ENCODE measurements at regions not wholly inside any gene's neighbourhood (a gene's known extent, or its start where the extent isn't known, plus 50 kb on each side); places are given as distances from the start of the nearest gene placed in this dataset.

GRCh38 chr3:94269763-94270162, 206.9 kb downstream of the NSUN3 start:
- DNase-seq (ENCODE audit: low read depth, low spot score) = no peak
- Histone ChIP-seq H3K9me1 (ENCODE audit: control insufficient read depth, extremely low read depth, insufficient read depth, low read length) (no peaks in the 10 kb centered on the region), H3K4me2 (ENCODE audit: control insufficient read depth, extremely low read depth, insufficient read depth, low read depth, low read length) (no peak overlapping the region), H4K20me1 (ENCODE audit: control insufficient read depth, extremely low read depth, insufficient read depth, low read length) (no peaks in the 10 kb centered on the region), H3K4me3 (ENCODE audit: control insufficient read depth in 2 of 3, extremely low read depth in 1 of 3, insufficient read depth in 2 of 3, low read depth in 1 of 3, low read length in 3 of 3) (no peak overlapping the region), H3K4me1 (ENCODE audit: control insufficient read depth, extremely low read depth, insufficient read depth, low read length) (no peaks in the 10 kb centered on the region), H3K36me3 (ENCODE audit: control insufficient read depth in 2 of 2, extremely low read depth in 1 of 2, insufficient read depth in 2 of 2, low read length in 2 of 2) (no peaks in the 10 kb centered on the region), H2AFZ (ENCODE audit: control insufficient read depth, low read length) (no peak overlapping the region), H3K9ac (ENCODE audit: control insufficient read depth, extremely low read depth, insufficient read depth, low read length) (no peak overlapping the region), H3K27me3 (ENCODE audit: control insufficient read depth, extremely low read depth, insufficient read depth, low read length) (no peaks in the 10 kb centered on the region), H3K27ac (ENCODE audit: control insufficient read depth, insufficient read depth, low read length) (no peak overlapping the region), H3K79me2 (ENCODE audit: control insufficient read depth, insufficient read depth, low read length) (no peaks in the 10 kb centered on the region), H3K9me3 (ENCODE audit: control insufficient read depth, low read depth, low read length) (no peaks in the 10 kb centered on the region)
- FAIRE-seq = no peak
- dilution Hi-C loops (cut with MboI; ENCODE audit: extremely low pct_ligation_motif_present, low sequenced_read_pairs) = no loop called here
- TF ChIP-seq CTCF (optimal IDR thresholded peaks at IDR 0.05 in 1 of 3, IDR thresholded peaks at IDR 0.05 in 1 of 3, conservative IDR thresholded peaks at IDR 0.05 in 1 of 3; ENCODE audit: extremely low read depth in 1 of 3, insufficient read depth in 2 of 3, low read length in 3 of 3) (no peak), EZH2 (IDR thresholded peaks at IDR 0.05; ENCODE audit: low read length) (no peak)

- no peaks in the 10 kb centered on the region for H4K20me1 ChIP-seq (ENCODE audit: control insufficient read depth, extremely low read depth, insufficient read depth, low read length)
- H3K4me3 ChIP-seq (ENCODE audit: control insufficient read depth in 2 of 3, extremely low read depth in 1 of 3, insufficient read depth in 2 of 3, low read depth in 1 of 3, low read length in 3 of 3) = no peak overlapping the region
- no peak for FAIRE-seq
- dilution Hi-C loops (cut with MboI; ENCODE audit: extremely low pct_ligation_motif_present, low sequenced_read_pairs) = no loop called here
- H2AFZ ChIP-seq (ENCODE audit: control insufficient read depth, low read length) = no peak overlapping the region
- DNase-seq (ENCODE audit: low read depth, low spot score) = no peak
- H3K79me2 ChIP-seq (ENCODE audit: control insufficient read depth, insufficient read depth, low read length) = no peaks in the 10 kb centered on the region
- no peaks in the 10 kb centered on the region for H3K36me3 ChIP-seq (ENCODE audit: control insufficient read depth in 2 of 2, extremely low read depth in 1 of 2, insufficient read depth in 2 of 2, low read length in 2 of 2)
- no peaks in the 10 kb centered on the region for H3K27me3 ChIP-seq (ENCODE audit: control insufficient read depth, extremely low read depth, insufficient read depth, low read length)
- H3K9ac ChIP-seq (ENCODE audit: control insufficient read depth, extremely low read depth, insufficient read depth, low read length) = no peak overlapping the region
- no peak overlapping the region for H3K27ac ChIP-seq (ENCODE audit: control insufficient read depth, insufficient read depth, low read length)
- no peaks in the 10 kb centered on the region for H3K4me1 ChIP-seq (ENCODE audit: control insufficient read depth, extremely low read depth, insufficient read depth, low read length)
- H3K9me1 ChIP-seq (ENCODE audit: control insufficient read depth, extremely low read depth, insufficient read depth, low read length) = no peaks in the 10 kb centered on the region
- no peaks in the 10 kb centered on the region for H3K9me3 ChIP-seq (ENCODE audit: control insufficient read depth, low read depth, low read length)
- TF ChIP-seq CTCF (optimal IDR thresholded peaks at IDR 0.05 in 1 of 3, IDR thresholded peaks at IDR 0.05 in 1 of 3, conservative IDR thresholded peaks at IDR 0.05 in 1 of 3; ENCODE audit: extremely low read depth in 1 of 3, insufficient read depth in 2 of 3, low read length in 3 of 3) (no peak), EZH2 (IDR thresholded peaks at IDR 0.05; ENCODE audit: low read length) (no peak)
- H3K4me2 ChIP-seq (ENCODE audit: control insufficient read depth, extremely low read depth, insufficient read depth, low read depth, low read length) = no peak overlapping the region
These were observed 209.2 kb downstream of the NSUN3 start for GRCh38 chr3:94272016-94272415.

Data from keratinocyte (primary cell).